ENCODE measurements at regions not wholly inside any gene's neighbourhood (a gene's known extent, or its start where the extent isn't known, plus 50 kb on each side); places are given as distances from the start of the nearest gene placed in this dataset.
A peak's percentile ranks its signal among the peaks of the same experiment; 100 is the strongest.

DNA sequence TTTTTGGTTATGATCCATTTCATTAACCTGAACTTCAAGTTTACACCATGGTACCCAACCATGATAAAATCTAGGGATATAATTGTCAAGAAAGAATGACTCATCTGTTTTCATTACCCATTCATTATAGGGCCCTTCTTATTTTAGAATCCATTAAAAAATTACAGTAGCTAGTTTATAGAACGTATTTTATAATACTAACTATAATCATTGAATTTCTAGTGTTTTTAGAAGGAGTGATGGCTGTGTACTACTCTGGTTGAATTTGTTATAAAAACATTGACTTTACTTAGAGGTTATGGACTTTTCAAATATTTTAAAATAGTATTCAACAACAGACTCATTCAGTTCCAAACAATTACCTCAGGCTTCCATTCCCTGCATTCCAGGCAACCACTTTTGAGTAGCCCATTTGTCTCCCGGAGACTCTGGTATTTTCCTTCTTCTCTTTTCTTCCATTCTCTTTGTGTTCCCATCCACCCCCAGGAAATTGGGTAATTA, 71.9 kb upstream of the KLF12 start:
- ChIA-PET CTCF (interaction anchor here (1.1 to 1.2 kb wide), 2 partner anchors 80 to 82 kb away, joined by 3 read pairs; no protein-coding TSS in a partner anchor), POLR2A (interaction anchor here (1.0 kb wide), 1 partner anchor 73 kb away, joined by 3 read pairs; no protein-coding TSS in a partner anchor)

DNA sequence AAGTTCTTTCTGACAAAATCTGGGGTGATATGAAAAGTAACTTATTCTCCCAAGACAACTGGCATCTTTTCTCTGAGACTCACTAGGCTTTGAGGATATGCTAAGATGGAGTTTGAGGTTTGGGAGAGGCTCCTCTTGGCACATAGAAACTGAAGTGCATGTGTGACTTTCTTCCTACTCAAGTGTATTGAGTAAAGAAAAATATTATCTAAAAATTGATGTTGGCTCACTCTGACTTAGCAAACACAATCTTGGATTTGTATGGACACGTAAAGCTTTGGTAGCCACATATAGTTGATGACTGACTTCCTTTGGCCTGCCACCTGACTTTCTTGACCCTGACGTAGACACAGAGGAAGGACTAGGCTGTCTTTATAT, 71.1 kb upstream of the KLF12 start:
- H3K4me3 ChIP-seq (ENCODE audit: low read depth, low read length): no peak overlapping the region
- CTCF ChIA-PET: interaction anchor here (1.1 to 1.2 kb wide), 2 partner anchors 81 to 83 kb away, joined by 3 read pairs; no protein-coding TSS in a partner anchor
- POLR2A ChIA-PET: no interaction called here

More for the DNA sequence above, 71.9 kb upstream of the KLF12 start:
- no peak for TF ChIP-seq CTCF (IDR thresholded peaks at IDR 0.05; ENCODE audit: insufficient read depth, low read length, missing control alignments)
- H3K4me3 ChIP-seq (ENCODE audit: low read depth, low read length): no peak overlapping the region
- DNase-seq (ENCODE audit: low read depth, low spot score): peak; percentile 83

DNA sequence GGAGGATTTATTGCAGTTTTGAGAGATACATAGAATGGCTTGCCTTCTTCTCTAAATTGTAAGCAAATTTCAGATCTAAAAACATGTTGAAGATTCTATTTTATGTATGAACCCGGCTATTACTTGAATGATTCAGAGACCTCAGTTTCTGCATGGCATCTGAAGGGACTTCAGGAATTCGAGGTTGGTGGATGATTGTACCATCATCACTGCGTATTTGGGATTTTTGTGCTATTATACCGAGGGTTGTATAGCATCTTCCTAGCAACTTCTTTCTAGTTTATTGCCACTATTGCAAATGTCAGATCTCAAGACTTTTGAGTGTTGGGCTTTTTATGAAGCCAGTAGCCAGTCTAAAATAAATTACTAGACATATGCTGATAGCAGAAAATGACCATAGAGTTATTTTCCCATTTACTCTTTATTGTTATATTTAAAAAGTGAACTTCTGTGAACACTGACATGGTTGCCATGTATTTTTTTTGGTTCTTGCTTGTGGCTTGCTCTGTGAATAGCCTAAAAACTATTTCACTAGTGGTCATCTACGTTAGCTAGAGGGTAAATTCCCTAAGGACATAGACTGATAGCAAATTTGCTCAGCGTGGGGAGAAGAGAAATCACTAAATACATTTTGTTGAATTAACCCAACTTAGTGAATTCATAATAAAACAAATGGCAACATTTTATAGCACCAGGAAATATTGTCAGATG, 70.6 kb upstream of the KLF12 start:
- ChIA-PET POLR2A (no interaction called here), CTCF (interaction anchor here (1.1 kb wide), 1 partner anchor 82 kb away, joined by 3 read pairs; no protein-coding TSS in a partner anchor)
- no peak for DNase-seq (ENCODE audit: low read depth, low spot score)
- no peak for TF ChIP-seq CTCF (IDR thresholded peaks at IDR 0.05; ENCODE audit: insufficient read depth, low read length, missing control alignments)
- no peak overlapping the region for H3K4me3 ChIP-seq (ENCODE audit: low read depth, low read length)

More for the DNA sequence above, 71.1 kb upstream of the KLF12 start:
- TF ChIP-seq CTCF (IDR thresholded peaks at IDR 0.05; ENCODE audit: insufficient read depth, low read length, missing control alignments): no peak
- no peak for DNase-seq (ENCODE audit: low read depth, low spot score)

- CTCF ChIA-PET: interaction anchor here (0.6 kb wide), 1 partner anchor 562 kb away, joined by 3 read pairs; no protein-coding TSS in a partner anchor
- TF ChIP-seq CTCF (IDR thresholded peaks at IDR 0.05; ENCODE audit: insufficient read depth, low read length, missing control alignments): no peak
- DNase-seq (ENCODE audit: low read depth, low spot score): no peak
- POLR2A ChIA-PET: no interaction called here
- H3K4me3 ChIP-seq (ENCODE audit: low read depth, low read length): no peak overlapping the region
Measured at GRCh38 chr13:74203576-74203975, 69.4 kb upstream of the KLF12 start.

- ChIA-PET POLR2A (no interaction called here), CTCF (interaction anchor here (1.5 to 1.8 kb wide), 2 partner anchors 11 to 16 kb away, joined by 5 read pairs; no protein-coding TSS in a partner anchor)
- no peak overlapping the region for H3K4me3 ChIP-seq (ENCODE audit: low read depth, low read length)
- TF ChIP-seq CTCF (IDR thresholded peaks at IDR 0.05; ENCODE audit: insufficient read depth, low read length, missing control alignments): no peak
- DNase-seq (ENCODE audit: low read depth, low spot score): no peak
Measured at GRCh38 chr13:74202129-74202813, 68.1 kb upstream of the KLF12 start.

DNA sequence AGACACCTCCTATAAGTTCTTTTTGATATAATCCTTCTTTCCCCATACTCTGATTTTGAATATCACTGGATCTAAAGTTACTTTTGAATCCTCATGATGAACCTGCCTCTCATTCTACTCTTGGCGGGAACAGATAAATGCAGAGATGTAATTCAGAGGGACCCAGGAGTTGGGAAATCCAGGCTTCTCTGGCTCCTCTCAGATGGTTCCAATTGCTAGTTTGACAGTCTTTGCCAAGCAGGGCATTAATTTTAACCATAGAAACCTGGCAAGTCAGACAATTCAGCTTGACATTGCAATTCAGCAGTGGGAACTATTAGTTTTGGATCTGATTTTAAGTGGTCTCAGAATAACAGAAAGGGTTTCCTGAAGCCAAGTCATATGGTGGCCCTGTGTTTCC, 67.3 kb upstream of the KLF12 start:
- ChIA-PET POLR2A (no interaction called here), CTCF (interaction anchor here (1.5 to 1.8 kb wide), 2 partner anchors 10 to 15 kb away, joined by 5 read pairs; no protein-coding TSS in a partner anchor)

More for the DNA sequence above, 67.3 kb upstream of the KLF12 start:
- H3K4me3 ChIP-seq (ENCODE audit: low read depth, low read length): no peak overlapping the region
- TF ChIP-seq CTCF (IDR thresholded peaks at IDR 0.05; ENCODE audit: insufficient read depth, low read length, missing control alignments): no peak
- DNase-seq (ENCODE audit: low read depth, low spot score): no peak

Measured in AG04449 (cell line).